C4-2B (cell line): ENCODE measurements at regions not wholly inside any gene's neighbourhood (a gene's known extent, or its start where the extent isn't known, plus 50 kb on each side); places are given as distances from the start of the nearest gene placed in this dataset.

Source experiments
- H3K27ac ChIP-seq: fragments of 450-650 bp; 2 replicates; pipeline ENCODE4 v1.5.1; 2017
- ZFX ChIP-seq: fragments of 450-650 bp; IDR thresholded peaks from 2 replicates; pipeline ENCODE4 v1.6.1; 2017
- TF ChIP-seq, protein P1 (sequence below): fragments of 450-650 bp; conservative IDR thresholded peaks from 2 replicates; pipeline ENCODE4 v1.5.1; 2017; ENCODE audit warnings: mild to moderate bottlenecking

DNA sequence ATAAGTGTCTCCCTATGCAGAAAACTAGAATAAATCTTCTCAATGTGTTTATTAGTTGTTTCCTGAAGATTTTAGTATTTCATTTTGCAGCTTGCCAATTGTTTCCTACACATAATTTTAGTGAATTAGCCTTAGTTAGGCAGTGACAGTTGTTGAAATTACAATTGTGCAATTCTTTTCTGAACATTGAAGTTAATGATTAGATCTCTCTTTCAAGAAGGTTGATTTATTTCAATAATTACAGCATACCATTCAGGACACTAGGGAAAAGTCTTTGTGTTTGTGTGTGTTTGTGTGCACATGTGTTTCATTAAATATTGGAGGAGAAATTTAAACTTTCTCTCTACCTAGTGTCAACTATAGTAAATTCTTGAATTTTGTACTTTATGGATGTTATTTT, 199.6 kb upstream of the MPDZ start:
- TF ChIP-seq ZFX, result no peak
- TF ChIP-seq, protein P1, sequence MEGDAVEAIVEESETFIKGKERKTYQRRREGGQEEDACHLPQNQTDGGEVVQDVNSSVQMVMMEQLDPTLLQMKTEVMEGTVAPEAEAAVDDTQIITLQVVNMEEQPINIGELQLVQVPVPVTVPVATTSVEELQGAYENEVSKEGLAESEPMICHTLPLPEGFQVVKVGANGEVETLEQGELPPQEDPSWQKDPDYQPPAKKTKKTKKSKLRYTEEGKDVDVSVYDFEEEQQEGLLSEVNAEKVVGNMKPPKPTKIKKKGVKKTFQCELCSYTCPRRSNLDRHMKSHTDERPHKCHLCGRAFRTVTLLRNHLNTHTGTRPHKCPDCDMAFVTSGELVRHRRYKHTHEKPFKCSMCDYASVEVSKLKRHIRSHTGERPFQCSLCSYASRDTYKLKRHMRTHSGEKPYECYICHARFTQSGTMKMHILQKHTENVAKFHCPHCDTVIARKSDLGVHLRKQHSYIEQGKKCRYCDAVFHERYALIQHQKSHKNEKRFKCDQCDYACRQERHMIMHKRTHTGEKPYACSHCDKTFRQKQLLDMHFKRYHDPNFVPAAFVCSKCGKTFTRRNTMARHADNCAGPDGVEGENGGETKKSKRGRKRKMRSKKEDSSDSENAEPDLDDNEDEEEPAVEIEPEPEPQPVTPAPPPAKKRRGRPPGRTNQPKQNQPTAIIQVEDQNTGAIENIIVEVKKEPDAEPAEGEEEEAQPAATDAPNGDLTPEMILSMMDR, result no peak

DNA sequence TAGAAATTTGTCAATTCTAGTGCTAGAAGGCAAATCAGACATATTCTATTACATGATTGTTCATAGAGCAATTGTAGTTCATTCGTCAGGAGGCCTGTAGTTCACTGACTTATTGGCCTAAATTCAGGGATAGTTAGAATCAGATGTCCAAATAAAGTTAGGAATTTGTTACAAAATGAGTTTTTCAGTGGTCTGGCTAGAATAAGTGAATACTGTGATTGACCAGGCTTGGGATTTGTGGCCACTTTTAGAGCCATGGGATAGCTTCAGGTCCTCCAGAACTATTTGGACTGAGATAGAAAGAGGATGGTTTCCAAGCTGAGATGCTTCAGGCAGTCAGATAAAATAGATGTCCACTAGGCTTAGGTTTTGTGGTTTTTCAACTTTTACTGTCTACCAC, 199.1 kb upstream of the MPDZ start:
- no peak overlapping the region for H3K27ac ChIP-seq
- no peak for TF ChIP-seq ZFX

More for the DNA sequence above, 199.6 kb upstream of the MPDZ start:
- H3K27ac ChIP-seq, result no peak overlapping the region

DNA sequence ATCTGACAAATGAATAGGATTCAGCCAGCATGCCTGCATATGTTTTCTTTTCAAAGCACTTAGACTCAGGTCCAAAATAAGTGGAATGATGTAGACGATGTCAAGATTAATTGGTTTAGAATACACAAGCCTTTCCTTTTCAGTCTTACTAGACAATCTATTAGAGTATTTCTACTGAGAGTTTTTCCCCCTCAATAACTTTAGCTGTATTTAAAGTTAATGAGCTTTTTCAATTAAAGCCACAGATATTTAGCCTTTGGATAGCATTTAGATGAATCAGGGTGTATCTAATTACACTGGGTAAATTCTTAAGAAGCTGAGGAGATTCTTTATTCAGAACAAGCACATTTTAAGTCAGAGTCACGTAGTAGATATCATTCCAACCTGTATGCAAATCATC, 198.7 kb upstream of the MPDZ start:
- TF ChIP-seq, protein P1, result no peak
- no peak for TF ChIP-seq ZFX
- H3K27ac ChIP-seq, result no peak overlapping the region

DNA sequence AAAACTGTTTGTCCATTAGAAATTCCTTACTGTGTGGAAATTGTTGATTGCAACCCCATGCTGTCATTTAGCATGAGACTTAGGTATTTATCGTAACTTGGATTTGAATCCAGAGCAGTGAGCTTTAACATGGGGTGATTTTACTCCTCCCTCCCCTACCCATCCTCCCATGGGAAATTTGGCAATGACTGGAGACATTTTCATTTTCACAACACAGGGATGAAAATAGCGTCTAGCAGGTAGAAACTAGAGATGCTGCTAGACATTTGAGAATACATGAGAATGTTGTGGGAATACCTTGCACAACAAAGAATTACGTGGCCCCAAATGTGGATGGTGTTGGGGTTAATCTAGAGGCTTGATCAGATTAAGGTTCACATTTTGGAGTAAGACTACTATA, 191.3 kb upstream of the MPDZ start:
- H3K27ac ChIP-seq, result no peak overlapping the region
- TF ChIP-seq, protein P1, result no peak
- TF ChIP-seq ZFX, result no peak

DNA sequence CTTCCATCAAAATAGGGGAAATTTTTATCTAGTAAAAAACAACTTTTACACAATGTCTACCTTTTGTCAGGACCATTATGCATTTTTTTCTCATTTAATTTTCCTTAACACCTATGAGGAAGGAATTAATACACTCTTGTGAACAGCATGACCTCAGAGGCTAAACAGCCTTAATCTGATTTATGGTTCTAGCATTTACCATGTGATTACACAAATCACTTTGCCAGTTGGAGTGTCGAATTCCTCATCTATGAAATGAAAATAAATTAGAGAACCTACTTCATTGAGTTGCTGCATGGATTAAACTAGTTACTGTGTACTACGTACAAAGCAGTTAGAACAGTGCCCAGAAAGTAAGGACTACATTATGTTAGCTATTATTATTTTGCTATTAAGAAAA, 187.7 kb upstream of the MPDZ start:
- H3K27ac ChIP-seq, result no peak overlapping the region
- no peak for TF ChIP-seq ZFX
- TF ChIP-seq, protein P1, result no peak

DNA sequence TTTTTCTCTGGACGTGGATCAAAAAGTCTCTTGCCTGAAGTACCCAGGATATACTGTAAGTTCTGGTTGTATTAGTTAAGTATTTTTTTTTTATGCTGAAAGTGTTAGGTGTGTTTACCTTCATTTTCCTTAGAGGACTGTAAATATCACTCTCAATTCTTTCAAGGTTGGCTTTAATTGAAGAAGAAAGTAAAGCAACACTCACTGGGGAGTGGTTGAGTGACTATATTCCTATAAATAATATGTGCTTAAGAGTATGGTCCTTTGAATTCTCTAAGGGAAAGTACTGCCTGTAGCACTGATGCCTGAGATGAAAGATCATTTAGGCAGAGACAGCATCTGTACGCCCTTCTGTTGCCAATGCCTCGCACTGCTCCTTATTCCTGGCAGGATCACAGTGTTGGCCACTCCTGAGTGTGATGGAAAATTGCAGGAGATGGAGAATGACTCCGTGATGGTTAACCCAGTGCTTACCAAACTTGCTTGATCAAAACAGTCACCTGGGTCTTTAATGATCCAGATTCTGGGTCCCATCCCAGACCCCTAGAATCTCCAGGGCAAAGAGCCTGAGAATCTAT, 182.0 kb upstream of the MPDZ start:
- H3K27ac ChIP-seq, result no peak overlapping the region
- no peak for TF ChIP-seq ZFX
- TF ChIP-seq, protein P1, result no peak

DNA sequence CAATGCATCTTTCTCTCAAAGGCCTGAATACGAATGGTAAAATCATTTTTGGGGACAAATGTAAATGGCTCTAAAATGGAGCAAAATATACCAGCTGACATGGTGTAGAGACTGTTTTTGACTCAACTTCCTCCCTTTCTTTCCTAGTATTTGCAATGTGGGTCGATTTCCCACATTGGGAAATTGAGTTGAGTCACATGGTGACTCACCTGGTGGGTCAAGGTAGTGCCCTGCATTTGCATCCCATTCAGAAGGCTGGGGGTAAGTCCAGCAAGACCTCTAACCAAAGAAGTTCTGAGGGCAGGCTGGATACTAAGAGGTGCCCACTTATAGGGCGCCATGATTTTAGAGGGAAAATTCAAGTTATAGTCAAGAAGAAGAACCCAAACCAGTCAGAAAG, 179.6 kb upstream of the MPDZ start:
- H3K27ac ChIP-seq, result no peak overlapping the region
- no peak for TF ChIP-seq ZFX
- TF ChIP-seq, protein P1, result no peak

DNA sequence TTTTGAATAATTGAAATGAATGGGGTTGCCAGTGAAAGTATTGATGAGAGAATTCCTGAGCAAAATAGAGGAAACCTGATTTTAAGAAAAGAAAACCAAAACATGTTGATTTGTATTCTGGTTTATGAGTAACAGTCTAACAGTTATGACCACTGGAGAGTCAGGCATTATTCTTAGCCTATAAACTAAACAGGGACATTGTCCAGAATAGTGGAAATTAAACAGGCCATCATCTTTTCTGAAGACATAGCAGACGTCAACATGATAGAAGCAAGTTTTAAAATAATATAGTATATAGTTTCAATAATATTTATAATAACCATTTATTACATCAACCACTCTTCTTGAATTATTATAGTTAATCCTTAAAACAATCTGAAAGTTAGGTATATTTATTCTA, 178.3 kb upstream of the MPDZ start:
- no peak overlapping the region for H3K27ac ChIP-seq
- TF ChIP-seq ZFX, result no peak
- TF ChIP-seq, protein P1, result no peak
